GM23248 (cell line): ENCODE measurements at regions not wholly inside any gene's neighbourhood (a gene's known extent, or its start where the extent isn't known, plus 50 kb on each side); places are given as distances from the start of the nearest gene placed in this dataset.

Source experiments
- EZH2 ChIP-seq: fragments of 200-600 bp; sonication (generic); IDR thresholded peaks from 2 replicates; pipeline ENCODE4 v1.6.1; 2018; ENCODE audit warnings: antibody characterized with exemption, mild to moderate bottlenecking; ENCODE audit not compliant: insufficient read depth, poor library complexity, severe bottlenecking
- EZH2phosphoT487 ChIP-seq: fragments of 200-600 bp; sonication (generic); IDR thresholded peaks from 2 replicates; pipeline ENCODE4 v1.6.1; 2018; ENCODE audit warnings: antibody characterized with exemption, moderate library complexity, mild to moderate bottlenecking, low read depth; ENCODE audit not compliant: insufficient read depth

DNA sequence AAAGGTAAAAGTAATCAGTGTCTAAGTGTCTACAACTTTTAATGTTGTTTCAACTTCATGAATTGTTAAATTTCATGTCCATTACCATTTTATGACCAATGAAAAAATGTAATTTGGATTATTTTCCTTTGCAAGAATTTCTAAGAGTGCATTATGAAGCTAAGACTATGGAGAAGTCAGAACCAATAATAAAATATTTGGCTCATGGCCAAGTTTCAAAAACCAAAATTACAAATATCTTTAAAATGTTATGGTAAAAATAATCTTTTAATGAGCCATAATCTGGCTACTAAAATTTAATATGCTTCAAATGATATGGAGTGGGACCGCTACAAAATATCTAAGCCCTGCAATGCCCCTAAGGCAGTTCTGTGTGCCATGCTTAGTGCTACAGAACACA lies 294.1 kb upstream of the SMIM30 start:
- TF ChIP-seq EZH2phosphoT487 (no peak), EZH2 (no peak)
